ENCODE measurements at regions not wholly inside any gene's neighbourhood (a gene's known extent, or its start where the extent isn't known, plus 50 kb on each side); places are given as distances from the start of the nearest gene placed in this dataset.
A peak's percentile ranks its signal among the peaks of the same experiment; 100 is the strongest.
"Not testable (repeated sequence)": the region's sequence is repeated elsewhere in the genome, so short reads cannot be mapped to it uniquely, and the experiment has no call there.

GRCh38 chr4:27894951-27895350 is 1034.3 kb downstream of the STIM2 start:
- DNase-seq = no peak

- DNase-seq = no peak
These were observed 1047.7 kb downstream of the STIM2 start for GRCh38 chr4:27908356-27908755.

GRCh38 chr4:27910227-27910626 is 1049.6 kb downstream of the STIM2 start:
- no peak for DNase-seq

DNA sequence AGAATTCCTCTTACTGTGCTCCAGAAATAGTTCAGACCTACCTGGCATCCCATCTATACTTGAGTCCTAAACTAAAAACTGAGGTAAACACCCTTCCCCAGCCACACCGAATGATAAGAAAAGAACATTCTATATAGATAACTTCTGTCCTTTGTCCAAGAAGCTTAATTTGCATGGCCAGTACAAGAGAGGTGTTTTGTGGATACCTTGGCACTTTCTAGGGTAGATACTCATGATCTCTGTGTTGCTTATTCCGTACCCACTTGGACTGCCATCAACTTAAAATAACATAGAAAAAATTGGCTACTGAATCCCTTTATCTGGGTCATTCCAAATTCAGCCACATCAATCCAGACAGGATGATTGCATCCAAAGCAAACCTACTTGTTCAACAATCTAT is 1050.4 kb downstream of the STIM2 start:
- no peak for DNase-seq

DNA sequence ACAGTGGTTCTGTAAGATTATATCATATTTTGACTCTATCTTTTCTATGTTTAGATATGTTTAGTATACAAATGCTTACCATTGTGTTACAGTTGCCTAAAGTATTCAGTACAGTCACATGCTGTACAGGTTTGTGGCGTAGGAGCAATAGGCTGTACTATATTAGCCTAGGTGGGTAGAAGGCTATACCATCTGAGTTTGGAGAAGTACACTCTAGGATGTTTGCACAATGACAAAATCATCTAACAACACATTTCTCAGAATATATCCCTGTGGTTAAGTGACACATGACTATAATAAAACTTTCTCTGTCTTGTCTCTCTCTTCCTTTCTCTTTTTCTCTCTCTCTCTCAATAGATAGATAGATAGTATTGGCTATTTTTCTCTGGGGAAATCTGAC is 1053.1 kb downstream of the STIM2 start:
- peak; percentile 33 for DNase-seq

DNA sequence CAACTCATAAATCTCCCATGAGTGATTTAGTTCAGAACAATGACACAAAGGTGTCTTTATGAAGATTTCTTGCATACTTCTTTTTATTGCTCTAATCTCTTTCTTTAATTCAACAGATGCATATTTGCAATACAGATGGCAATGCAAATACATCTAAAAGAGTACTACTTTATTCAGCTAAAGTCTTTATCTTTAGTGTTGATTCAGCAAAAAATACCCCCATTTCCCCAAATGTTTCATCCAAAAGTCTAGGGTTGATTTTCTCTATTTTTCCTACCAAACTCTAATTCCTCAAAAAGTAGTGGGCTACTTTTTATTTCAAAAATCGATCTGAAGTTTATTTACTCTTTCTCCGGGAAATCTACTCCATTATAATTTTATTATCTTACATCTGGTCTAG is 1055.2 kb downstream of the STIM2 start:
- no peak for DNase-seq

- no peak for DNase-seq
These were observed 1056.0 kb downstream of the STIM2 start for GRCh38 chr4:27916452-27917184.

GRCh38 chr4:27917381-27917780 is 1056.7 kb downstream of the STIM2 start:
- DNase-seq = no peak

DNA sequence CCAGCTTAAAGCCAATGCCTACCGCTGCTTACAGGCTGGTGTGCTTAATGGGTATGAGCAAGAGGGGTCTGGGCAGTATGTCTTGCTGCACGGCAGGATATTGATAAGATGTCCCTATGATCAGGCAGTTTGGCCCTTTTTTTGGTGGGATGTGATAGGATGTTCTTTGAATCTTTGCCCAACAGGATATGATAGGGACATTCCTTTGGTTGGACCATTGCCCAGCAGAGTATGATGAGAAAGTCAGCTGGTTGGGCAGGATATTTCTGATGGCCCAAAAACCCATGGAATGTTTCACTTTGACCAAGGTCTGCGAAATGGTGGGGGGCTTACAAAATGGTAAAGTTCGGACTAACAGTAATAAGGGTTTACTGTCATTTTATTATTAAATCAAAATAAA is 1060.6 kb downstream of the STIM2 start:
- DNase-seq = no peak

DNA sequence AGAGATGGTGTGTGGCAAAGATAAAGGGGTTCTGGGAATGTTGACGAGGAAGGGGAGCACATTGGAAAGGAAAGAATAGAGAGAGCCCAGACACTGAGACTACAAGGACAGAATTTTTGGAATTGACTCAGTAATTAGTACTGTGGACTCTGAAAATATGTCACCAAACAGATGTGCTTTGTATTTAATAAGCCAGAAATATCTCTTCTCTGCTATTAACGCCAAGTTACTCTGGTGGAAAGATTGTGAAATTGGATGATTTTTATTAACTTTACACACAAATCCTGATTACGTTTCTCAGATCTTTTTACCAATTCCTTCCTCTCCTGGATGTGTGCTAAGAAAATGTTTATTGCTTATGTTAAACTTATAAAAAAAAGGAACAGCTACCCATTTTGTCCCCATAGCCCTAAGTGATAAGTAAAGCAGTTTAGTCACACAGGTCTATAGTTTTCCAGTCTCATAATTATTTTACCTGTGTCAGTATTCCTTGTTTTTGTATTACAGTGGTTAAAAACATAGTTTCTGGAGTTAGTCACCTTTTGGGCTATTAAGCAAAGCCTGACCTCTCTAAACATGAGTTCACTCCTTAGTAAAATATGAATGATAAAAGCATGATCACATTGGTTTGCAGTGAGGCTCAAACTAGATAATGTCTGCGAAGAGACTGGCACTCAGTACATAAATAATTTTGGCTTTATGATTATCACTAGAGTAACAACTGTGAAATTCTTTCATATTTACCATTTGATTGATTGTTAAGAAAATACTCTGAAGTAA is 1068.3 kb downstream of the STIM2 start:
- DNase-seq = no peak

- no peak for DNase-seq
These were observed 1069.7 kb downstream of the STIM2 start for GRCh38 chr4:27930291-27930690.

GRCh38 chr4:27930976-27931375 is 1070.3 kb downstream of the STIM2 start:
- no peak for DNase-seq

- no peak for DNase-seq
These were observed 1070.9 kb downstream of the STIM2 start for GRCh38 chr4:27931584-27931983.

- no peak for DNase-seq
These were observed 1074.2 kb downstream of the STIM2 start for GRCh38 chr4:27934871-27935270.

GRCh38 chr4:27946799-27947198 is 1086.2 kb downstream of the STIM2 start:
- no peak for DNase-seq

DNA sequence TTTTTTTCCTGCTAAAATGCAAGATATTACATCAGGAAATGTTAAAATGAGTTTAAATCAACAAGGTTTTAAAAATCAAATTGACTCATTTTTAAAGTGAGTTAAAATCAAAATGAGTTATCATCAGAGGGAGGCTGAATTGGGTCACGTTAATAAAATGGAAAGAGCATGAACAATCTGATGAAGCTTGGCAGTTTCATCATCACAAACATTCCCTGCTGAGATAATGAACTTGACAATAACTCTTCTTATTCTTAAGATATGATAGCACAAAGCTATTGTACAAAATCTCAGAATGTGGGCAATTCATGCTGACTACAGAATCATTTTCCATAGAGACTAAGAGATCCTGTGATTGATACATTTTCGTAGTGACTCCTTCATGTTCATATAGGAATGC is 1086.7 kb downstream of the STIM2 start:
- no peak for DNase-seq

- DNase-seq = no peak
These were observed 1103.5 kb downstream of the STIM2 start for GRCh38 chr4:27964095-27964494.

- peak; percentile 96 for DNase-seq
These were observed 1106.0 kb downstream of the STIM2 start for GRCh38 chr4:27966664-27967063.

- DNase-seq = no peak
These were observed 1112.4 kb downstream of the STIM2 start for GRCh38 chr4:27973056-27973455.

- no peak for DNase-seq
These were observed 1113.1 kb downstream of the STIM2 start for GRCh38 chr4:27973700-27974099.

DNA sequence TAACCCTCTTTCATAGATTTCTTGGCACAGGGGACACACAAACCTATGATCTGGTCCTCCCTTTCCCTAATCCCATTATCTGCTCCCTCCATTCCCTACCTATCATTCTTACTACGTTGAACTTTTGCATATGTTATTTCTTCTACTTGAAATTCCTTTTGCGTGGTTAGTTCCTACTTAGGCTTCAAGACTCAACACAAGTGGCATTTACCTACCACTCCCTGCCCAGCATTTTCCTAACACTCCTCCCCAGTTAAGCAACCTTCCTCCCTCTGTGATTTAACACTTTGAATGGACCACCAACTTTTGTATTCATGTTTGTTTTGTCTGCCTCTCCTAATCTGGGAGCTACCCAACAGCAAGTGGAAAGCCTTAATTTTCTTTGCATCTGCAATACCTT is 1113.7 kb downstream of the STIM2 start:
- no peak for DNase-seq

DNA sequence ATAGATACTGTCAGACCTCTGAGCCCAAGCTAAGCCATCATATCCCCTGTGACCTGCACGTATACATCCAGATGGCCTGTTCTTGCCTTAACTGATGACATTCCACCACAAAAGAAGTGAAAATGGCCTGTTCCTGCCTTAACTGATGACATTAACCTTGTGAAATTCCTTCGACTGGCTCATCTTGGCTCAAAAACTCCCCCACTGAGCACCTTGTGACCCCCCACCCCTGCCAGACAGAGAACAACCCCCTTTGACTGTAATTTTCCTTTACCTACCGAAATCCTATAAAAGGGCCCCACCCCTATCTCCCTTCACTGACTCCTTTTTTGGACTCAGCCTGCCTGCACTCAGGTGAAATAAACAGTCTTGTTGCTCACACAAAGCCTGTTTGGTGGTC is 1114.2 kb downstream of the STIM2 start:
- DNase-seq = not testable (repeated sequence)

GRCh38 chr4:27978427-27979109 is 1117.9 kb downstream of the STIM2 start:
- not testable (repeated sequence) for DNase-seq

DNA sequence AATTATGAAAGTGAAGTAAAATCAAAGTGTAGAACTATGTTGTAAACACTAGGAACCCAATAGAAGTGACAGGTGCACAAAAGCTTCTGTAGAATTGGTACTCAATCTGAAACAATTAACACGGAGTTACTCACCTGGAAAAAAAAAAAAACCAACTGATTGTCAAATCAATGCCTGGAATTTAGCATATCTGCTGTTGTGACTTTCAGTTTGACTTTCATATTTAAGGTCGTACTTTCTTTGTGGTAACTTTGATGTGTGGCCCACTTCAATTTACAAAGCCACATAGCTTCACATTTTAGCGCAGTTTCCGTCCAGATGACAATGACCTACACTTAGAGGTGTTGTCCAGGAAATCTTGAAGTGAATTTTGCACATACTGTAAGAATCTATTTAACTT is 1124.9 kb downstream of the STIM2 start:
- no peak for DNase-seq
